ENCODE measurements at regions not wholly inside any gene's neighbourhood (a gene's known extent, or its start where the extent isn't known, plus 50 kb on each side); places are given as distances from the start of the nearest gene placed in this dataset.

GRCh38 chr2:82412021-82412420 lies 2047.1 kb downstream of the SUCLG1 start:
- no peak for TF ChIP-seq EP300 (IDR thresholded peaks at IDR 0.05)
- TF ChIP-seq POLR2A (IDR thresholded peaks at IDR 0.05) = no peak
- TF ChIP-seq POLR2AphosphoS5 (IDR thresholded peaks at IDR 0.05) = no peak
- TF ChIP-seq CTCF (IDR thresholded peaks at IDR 0.05) = no peak
